ENCODE measurements at regions not wholly inside any gene's neighbourhood (a gene's known extent, or its start where the extent isn't known, plus 50 kb on each side); places are given as distances from the start of the nearest gene placed in this dataset.

DNA sequence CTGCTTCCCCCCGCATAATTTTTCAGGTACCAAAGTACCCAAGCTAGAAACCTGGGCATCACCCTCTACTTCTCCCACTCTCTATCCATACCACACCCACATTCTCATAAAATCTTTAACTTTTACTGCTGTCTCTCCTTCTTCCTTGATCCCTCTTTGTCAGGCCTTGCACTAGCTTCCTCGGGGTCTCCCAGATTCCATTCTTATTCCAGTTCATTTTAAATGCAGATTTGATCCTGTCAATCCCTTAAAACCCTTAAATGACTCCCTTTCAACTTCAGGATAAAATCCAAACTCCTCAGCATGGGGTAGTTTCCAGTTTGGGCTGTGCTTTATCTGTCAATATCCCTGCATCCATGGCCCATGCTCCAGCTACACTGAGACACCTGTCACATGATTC is 343.5 kb downstream of the PBX1 start:
- no peak for TF ChIP-seq ZNF816 (CRISPR knock-in tag; IDR thresholded peaks at IDR 0.05; ENCODE audit: borderline replicate concordance)
- no peak for TF ChIP-seq THAP11 (CRISPR knock-in tag; IDR thresholded peaks at IDR 0.05)
- TF ChIP-seq, protein P1, sequence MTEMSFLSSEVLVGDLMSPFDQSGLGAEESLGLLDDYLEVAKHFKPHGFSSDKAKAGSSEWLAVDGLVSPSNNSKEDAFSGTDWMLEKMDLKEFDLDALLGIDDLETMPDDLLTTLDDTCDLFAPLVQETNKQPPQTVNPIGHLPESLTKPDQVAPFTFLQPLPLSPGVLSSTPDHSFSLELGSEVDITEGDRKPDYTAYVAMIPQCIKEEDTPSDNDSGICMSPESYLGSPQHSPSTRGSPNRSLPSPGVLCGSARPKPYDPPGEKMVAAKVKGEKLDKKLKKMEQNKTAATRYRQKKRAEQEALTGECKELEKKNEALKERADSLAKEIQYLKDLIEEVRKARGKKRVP (CRISPR knock-in tag; IDR thresholded peaks at IDR 0.05), result no peak
- no peak for TF ChIP-seq ZFP36 (IDR thresholded peaks at IDR 0.05; ENCODE audit: borderline replicate concordance, low read depth, low read length, partially characterized antibody)
- TF ChIP-seq ELF4 (CRISPR knock-in tag; IDR thresholded peaks at IDR 0.05; ENCODE audit: borderline replicate concordance), result no peak
- TF ChIP-seq RNF2 (conservative IDR thresholded peaks at IDR 0.05; ENCODE audit: low read depth), result no peak
- TF ChIP-seq, protein P2, sequence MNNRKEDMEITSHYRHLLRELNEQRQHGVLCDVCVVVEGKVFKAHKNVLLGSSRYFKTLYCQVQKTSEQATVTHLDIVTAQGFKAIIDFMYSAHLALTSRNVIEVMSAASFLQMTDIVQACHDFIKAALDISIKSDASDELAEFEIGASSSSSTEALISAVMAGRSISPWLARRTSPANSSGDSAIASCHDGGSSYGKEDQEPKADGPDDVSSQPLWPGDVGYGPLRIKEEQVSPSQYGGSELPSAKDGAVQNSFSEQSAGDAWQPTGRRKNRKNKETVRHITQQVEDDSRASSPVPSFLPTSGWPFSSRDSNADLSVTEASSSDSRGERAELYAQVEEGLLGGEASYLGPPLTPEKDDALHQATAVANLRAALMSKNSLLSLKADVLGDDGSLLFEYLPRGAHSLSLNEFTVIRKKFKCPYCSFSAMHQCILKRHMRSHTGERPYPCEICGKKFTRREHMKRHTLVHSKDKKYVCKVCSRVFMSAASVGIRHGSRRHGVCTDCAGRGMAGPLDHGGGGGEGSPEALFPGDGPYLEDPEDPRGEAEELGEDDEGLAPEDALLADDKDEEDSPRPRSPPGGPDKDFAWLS (CRISPR knock-in tag; IDR thresholded peaks at IDR 0.05; ENCODE audit: borderline replicate concordance), result no peak
- TF ChIP-seq U2AF2 (IDR thresholded peaks at IDR 0.05; ENCODE audit: low read depth, low read length), result no peak
- TF ChIP-seq NFE2 (CRISPR knock-in tag; IDR thresholded peaks at IDR 0.05), result no peak
